HPDE6-E6E7 (cell line): ENCODE measurements at regions not wholly inside any gene's neighbourhood (a gene's known extent, or its start where the extent isn't known, plus 50 kb on each side); places are given as distances from the start of the nearest gene placed in this dataset.

Experiments used
- DNase-seq: peaks from one replicate; pipeline ENCODE4 v3.0.0; 2011; ENCODE audit warnings: missing footprints; ENCODE audit errors: extremely low spot score

DNA sequence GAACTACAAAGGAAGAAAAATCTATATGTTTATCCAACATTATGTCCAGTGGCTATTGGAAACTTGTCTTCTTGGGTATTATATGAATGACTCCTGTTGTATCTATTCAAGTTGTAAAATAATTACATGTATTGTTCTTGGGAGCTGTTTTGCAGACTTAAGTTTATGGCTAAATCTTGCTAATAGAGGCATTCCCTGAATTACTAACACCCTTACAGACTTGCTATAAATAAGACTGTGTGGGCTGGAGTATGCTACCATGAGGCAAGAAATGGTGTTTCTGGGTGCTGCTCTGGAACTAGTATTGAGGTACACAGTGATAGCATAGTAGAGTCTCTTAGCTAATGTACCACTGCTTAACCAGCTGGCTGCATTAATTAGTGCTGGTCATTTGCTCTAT is 155.1 kb downstream of the HIPK3 start:
- no peak for DNase-seq

DNA sequence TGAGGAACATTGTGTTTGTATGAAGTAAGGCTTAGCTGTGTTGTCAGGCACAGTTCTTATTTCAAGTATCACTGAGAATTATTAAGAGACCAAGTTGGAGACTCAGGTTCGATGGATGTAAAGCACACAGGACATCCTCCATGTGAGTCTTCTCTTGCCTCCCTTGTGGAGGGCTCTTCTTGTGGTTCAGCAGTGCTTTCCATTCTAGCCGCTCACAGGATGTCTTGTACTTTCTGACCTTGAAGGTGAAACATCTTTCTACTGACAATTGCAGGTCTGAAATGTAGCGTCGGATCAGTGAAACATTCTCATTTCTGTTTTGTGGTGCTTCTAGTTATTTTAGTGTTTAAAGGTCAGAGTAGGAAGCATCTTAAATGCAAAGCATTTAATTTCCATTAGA is 154.6 kb downstream of the HIPK3 start:
- no peak for DNase-seq

GRCh38 chr11:33410086-33410765 is 153.0 kb downstream of the HIPK3 start:
- no peak for DNase-seq
